Skeletal muscle tissue (tissue), 3 donors: ENCODE measurements at regions not wholly inside any gene's neighbourhood (a gene's known extent, or its start where the extent isn't known, plus 50 kb on each side); places are given as distances from the start of the nearest gene placed in this dataset.

Experiments used
- H3K27ac ChIP-seq: one replicate; pipeline ENCODE4 v1.7.0; 2013; ENCODE audit warnings: mild to moderate bottlenecking, low read depth, low read length, inconsistent platforms
- H3K27me3 ChIP-seq, 3 donors: one replicate each; pipeline ENCODE4 v1.7.0; 2013; ENCODE audit warnings: low read length in 3 of 3; ENCODE audit not compliant: control insufficient read depth in 3 of 3, insufficient read depth in 3 of 3
- H3K36me3 ChIP-seq, 3 donors: one replicate each; pipeline ENCODE4 v1.7.0; 2013; ENCODE audit warnings: low read length in 3 of 3; ENCODE audit not compliant: control insufficient read depth in 3 of 3, insufficient read depth in 3 of 3
- H3K4me1 ChIP-seq, 3 donors: one replicate each; pipeline ENCODE4 v1.7.0; 2013; ENCODE audit warnings: low read length in 3 of 3, mild to moderate bottlenecking in 3 of 3; ENCODE audit not compliant: control insufficient read depth in 3 of 3, insufficient read depth in 3 of 3
- H3K4me3 ChIP-seq, 3 donors: one replicate each; pipeline ENCODE4 v1.7.0; 2013; ENCODE audit warnings: low read length in 3 of 3
- H3K9ac ChIP-seq, 3 donors: one replicate each; pipeline ENCODE4 v1.7.0; 2013; ENCODE audit warnings: low read length in 3 of 3, mild to moderate bottlenecking in 3 of 3, moderate library complexity in 2 of 3, low read depth in 1 of 3
- H3K9me3 ChIP-seq, 3 donors: one replicate each; pipeline ENCODE4 v1.7.0; 2013; ENCODE audit warnings: low read length in 3 of 3; ENCODE audit not compliant: control insufficient read depth in 3 of 3
- donor health status: Osteomylitis.

GRCh38 chr4:18198653-18199052 is 177.1 kb upstream of the LCORL start:
- Histone ChIP-seq H3K9ac (no peak overlapping the region), H3K4me3 (no peak overlapping the region)

GRCh38 chr4:18197467-18197866 is 175.9 kb upstream of the LCORL start:
- no peak overlapping the region for H3K9ac ChIP-seq
- no peak overlapping the region for H3K4me3 ChIP-seq
- no peaks in the 10 kb centered on the region for H3K27me3 ChIP-seq
- H3K27ac ChIP-seq = no peak overlapping the region
- H3K36me3 ChIP-seq = no peaks in the 10 kb centered on the region
- no peaks in the 10 kb centered on the region for H3K4me1 ChIP-seq
- no peaks in the 10 kb centered on the region for H3K9me3 ChIP-seq

More at GRCh38 chr4:18198653-18199052, 177.1 kb upstream of the LCORL start:
- H3K27me3 ChIP-seq = no peaks in the 10 kb centered on the region
- no peak overlapping the region for H3K27ac ChIP-seq
- no peaks in the 10 kb centered on the region for H3K4me1 ChIP-seq
- no peaks in the 10 kb centered on the region for H3K9me3 ChIP-seq
- no peaks in the 10 kb centered on the region for H3K36me3 ChIP-seq

GRCh38 chr4:18194278-18194677 is 172.7 kb upstream of the LCORL start:
- Histone ChIP-seq H3K27me3 (no peaks in the 10 kb centered on the region), H3K36me3 (no peaks in the 10 kb centered on the region), H3K27ac (no peak overlapping the region), H3K9ac (no peak overlapping the region), H3K9me3 (no peaks in the 10 kb centered on the region), H3K4me1 (no peaks in the 10 kb centered on the region), H3K4me3 (no peak overlapping the region)

GRCh38 chr4:18192901-18193300 is 171.3 kb upstream of the LCORL start:
- H3K27ac ChIP-seq = no peak overlapping the region
- H3K4me3 ChIP-seq = no peak overlapping the region
- no peaks in the 10 kb centered on the region for H3K27me3 ChIP-seq
- H3K36me3 ChIP-seq = no peaks in the 10 kb centered on the region
- H3K9me3 ChIP-seq = no peaks in the 10 kb centered on the region
- no peak overlapping the region for H3K9ac ChIP-seq
- H3K4me1 ChIP-seq = no peaks in the 10 kb centered on the region

GRCh38 chr4:18185491-18185890 is 163.9 kb upstream of the LCORL start:
- H3K9ac ChIP-seq = no peak overlapping the region
- no peaks in the 10 kb centered on the region for H3K27me3 ChIP-seq

GRCh38 chr4:18180892-18181291 is 159.3 kb upstream of the LCORL start:
- no peak overlapping the region for H3K27ac ChIP-seq
- no peaks in the 10 kb centered on the region for H3K9me3 ChIP-seq
- H3K36me3 ChIP-seq = no peaks in the 10 kb centered on the region
- no peaks in the 10 kb centered on the region for H3K4me1 ChIP-seq
- no peak overlapping the region for H3K4me3 ChIP-seq
- no peaks in the 10 kb centered on the region for H3K27me3 ChIP-seq
- H3K9ac ChIP-seq = no peak overlapping the region

More at GRCh38 chr4:18185491-18185890, 163.9 kb upstream of the LCORL start:
- H3K36me3 ChIP-seq = no peaks in the 10 kb centered on the region
- H3K4me1 ChIP-seq = no peaks in the 10 kb centered on the region
- H3K4me3 ChIP-seq = no peak overlapping the region
- no peak overlapping the region for H3K27ac ChIP-seq
- H3K9me3 ChIP-seq = no peaks in the 10 kb centered on the region

GRCh38 chr4:18180122-18180521 is 158.6 kb upstream of the LCORL start:
- H3K27me3 ChIP-seq = no peaks in the 10 kb centered on the region
- no peaks in the 10 kb centered on the region for H3K36me3 ChIP-seq
- H3K4me1 ChIP-seq = no peaks in the 10 kb centered on the region
- no peak overlapping the region for H3K9ac ChIP-seq
- H3K9me3 ChIP-seq = no peaks in the 10 kb centered on the region
- H3K4me3 ChIP-seq = no peak overlapping the region
- no peak overlapping the region for H3K27ac ChIP-seq

GRCh38 chr4:18171896-18172295 is 150.3 kb upstream of the LCORL start:
- Histone ChIP-seq H3K4me3 (no peak overlapping the region), H3K9ac (no peak overlapping the region), H3K27me3 (peaks cover 0 to 4% (median 0%) of the 10 kb centered on the region in 3 donors), H3K4me1 (no peaks in the 10 kb centered on the region), H3K36me3 (no peaks in the 10 kb centered on the region), H3K9me3 (no peaks in the 10 kb centered on the region), H3K27ac (no peak overlapping the region)

- Histone ChIP-seq H3K9ac (no peak overlapping the region), H3K27ac (no peak overlapping the region), H3K4me3 (no peak overlapping the region), H3K4me1 (no peaks in the 10 kb centered on the region), H3K36me3 (no peaks in the 10 kb centered on the region), H3K9me3 (no peaks in the 10 kb centered on the region), H3K27me3 (peaks cover 0 to 4% (median 0%) of the 10 kb centered on the region in 3 donors)
Measured at GRCh38 chr4:18167831-18168230, 146.3 kb upstream of the LCORL start.

- peaks cover 0 to 4% (median 0%) of the 10 kb centered on the region in 3 donors for H3K27me3 ChIP-seq
- H3K4me3 ChIP-seq = no peak overlapping the region
- H3K9me3 ChIP-seq = no peaks in the 10 kb centered on the region
- H3K27ac ChIP-seq = no peak overlapping the region
- H3K9ac ChIP-seq = no peak overlapping the region
- H3K4me1 ChIP-seq = no peaks in the 10 kb centered on the region
- H3K36me3 ChIP-seq = no peaks in the 10 kb centered on the region
Measured at GRCh38 chr4:18166925-18167324, 145.4 kb upstream of the LCORL start.

- no peaks in the 10 kb centered on the region for H3K9me3 ChIP-seq
- H3K36me3 ChIP-seq = no peaks in the 10 kb centered on the region
- H3K27me3 ChIP-seq = no peaks in the 10 kb centered on the region
- H3K4me1 ChIP-seq = no peaks in the 10 kb centered on the region
- H3K27ac ChIP-seq = no peak overlapping the region
- H3K4me3 ChIP-seq = no peak overlapping the region
- H3K9ac ChIP-seq = no peak overlapping the region
Measured at GRCh38 chr4:18162453-18162852, 140.9 kb upstream of the LCORL start.
